ENCODE measurements at regions not wholly inside any gene's neighbourhood (a gene's known extent, or its start where the extent isn't known, plus 50 kb on each side); places are given as distances from the start of the nearest gene placed in this dataset.

DNA sequence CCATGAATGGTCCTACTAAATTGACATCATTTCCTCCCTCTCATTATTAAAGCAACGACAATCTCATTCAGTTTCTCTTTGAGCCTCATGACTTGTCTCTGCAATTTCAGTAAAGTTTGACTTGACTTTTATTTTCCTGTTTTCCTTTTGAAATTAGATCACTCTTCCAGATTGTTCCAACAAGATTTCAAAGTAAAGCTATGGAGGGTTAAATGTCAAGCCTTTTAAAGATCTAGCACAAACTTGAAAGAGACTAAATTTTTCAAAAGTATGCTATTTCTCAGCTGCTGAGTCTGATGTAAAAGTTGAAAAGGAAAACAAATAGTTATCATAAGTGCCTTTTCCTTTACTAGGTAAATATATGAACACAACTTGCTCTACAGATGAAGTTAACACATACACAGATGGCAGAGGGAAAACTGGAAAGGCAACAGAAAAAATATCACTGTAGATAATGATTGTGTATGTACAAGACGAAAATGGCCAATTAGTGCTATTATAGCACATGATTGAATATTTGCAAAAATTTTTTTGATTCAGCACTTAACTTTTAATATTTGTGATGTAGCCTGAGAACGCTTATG is 200.6 kb downstream of the WDR11 start:
- Histone ChIP-seq H3K27ac (ENCODE audit: low read depth, low read length) (no peak overlapping the region), H4K20me1 (ENCODE audit: insufficient read depth) (no peaks in the 10 kb centered on the region), H3K9ac (ENCODE audit: low read length) (no peak overlapping the region), H3K4me2 (ENCODE audit: low read length) (no peak overlapping the region), H3K9me3 (ENCODE audit: control insufficient read depth in 1 of 2, insufficient read depth in 1 of 2, low read depth in 1 of 2, low read length in 2 of 2) (no peaks in the 10 kb centered on the region), H3K4me1 (ENCODE audit: control insufficient read depth in 1 of 2, insufficient read depth in 2 of 2, low read length in 2 of 2) (no peaks in the 10 kb centered on the region), H3K79me2 (ENCODE audit: insufficient read depth, low read length) (no peaks in the 10 kb centered on the region), H2AFZ (ENCODE audit: low read depth, low read length, poor library complexity, severe bottlenecking) (no peak overlapping the region), H3K9me2 (ENCODE audit: insufficient read depth) (no peaks in the 10 kb centered on the region), H3K27me3 (ENCODE audit: insufficient read depth, low read length) (no peaks in the 10 kb centered on the region), H3K36me3 (ENCODE audit: control insufficient read depth in 1 of 2, insufficient read depth in 2 of 2, low read length in 2 of 2) (no peaks in the 10 kb centered on the region), H3K4me3 (replicated peaks in 1 of 2; ENCODE audit: low read depth in 1 of 2, low read length in 2 of 2) (no peak overlapping the region)
- ATAC-seq (no peak), DNase-seq (ENCODE audit: low read depth, low spot score) (no peak)
- no TSS peak for BruUV-seq (replicated peaks)
- intact Hi-C loops (cut with micrococcal nuclease) = no loop called here
- RAD21 ChIA-PET (ENCODE audit: low non-redundant PET in 1 of 2, low total read pairs in 2 of 2, uncharacterized antibody in 2 of 2, unreplicated experiment in 2 of 2) = no interaction called here
- CTCF ChIA-PET = interaction anchor here (1.2 kb wide), 1 partner anchor 18 kb away, joined by 4 read pairs; no protein-coding TSS in a partner anchor
- TF ChIP-seq SP1 (IDR thresholded peaks at IDR 0.05; ENCODE audit: low read depth) = no peak
- no peak for TF ChIP-seq SRF (IDR thresholded peaks at IDR 0.05; ENCODE audit: low read depth)
- TF ChIP-seq RAD21 (IDR thresholded peaks at IDR 0.05; ENCODE audit: low read depth) = no peak
- no peak for TF ChIP-seq SIN3A (IDR thresholded peaks at IDR 0.05; ENCODE audit: low read depth)
- no peak for TF ChIP-seq EGR1 (IDR thresholded peaks at IDR 0.05; ENCODE audit: low read depth)
- TF ChIP-seq CEBPB (IDR thresholded peaks at IDR 0.05; ENCODE audit: low read depth) = no peak
- TF ChIP-seq FOSL1 (IDR thresholded peaks at IDR 0.05; ENCODE audit: low read depth) = no peak
- no peak for TF ChIP-seq EZH2 (IDR thresholded peaks at IDR 0.05)
- TF ChIP-seq POLR2AphosphoS5 (IDR thresholded peaks at IDR 0.05; ENCODE audit: low read depth, low read length) = no peak
- no peak for TF ChIP-seq ATF3 (IDR thresholded peaks at IDR 0.05)
- no peak for TF ChIP-seq ZNF274 (IDR thresholded peaks at IDR 0.05; ENCODE audit: low read depth, low read length)
- no peak for TF ChIP-seq ZBTB33 (IDR thresholded peaks at IDR 0.05; ENCODE audit: extremely low read depth, insufficient replicate concordance, low read length)
- TF ChIP-seq TCF7L2 (IDR thresholded peaks at IDR 0.05; ENCODE audit: borderline replicate concordance, extremely low read depth, insufficient read depth, insufficient read length) = no peak
- POLR2A ChIA-PET = no interaction called here
